ENCODE measurements at regions not wholly inside any gene's neighbourhood (a gene's known extent, or its start where the extent isn't known, plus 50 kb on each side); places are given as distances from the start of the nearest gene placed in this dataset.
"Not testable (repeated sequence)": the region's sequence is repeated elsewhere in the genome, so short reads cannot be mapped to it uniquely, and the experiment has no call there.

- DNase-seq (ENCODE audit: extremely low spot score) = no peak
- ChIA-PET CTCF (interaction anchor here (1.0 to 1.5 kb wide), 2 partner anchors 18 to 735 kb away, joined by 3 read pairs; no protein-coding TSS in a partner anchor), POLR2A (no interaction called here)
- TF ChIP-seq CTCF (IDR thresholded peaks at IDR 0.05; ENCODE audit: control extremely low read depth, extremely low read depth, low read depth, missing control alignments) = no peak
Measured at GRCh38 chr6:37758647-37759046, 60.9 kb upstream of the ZFAND3 start.

DNA sequence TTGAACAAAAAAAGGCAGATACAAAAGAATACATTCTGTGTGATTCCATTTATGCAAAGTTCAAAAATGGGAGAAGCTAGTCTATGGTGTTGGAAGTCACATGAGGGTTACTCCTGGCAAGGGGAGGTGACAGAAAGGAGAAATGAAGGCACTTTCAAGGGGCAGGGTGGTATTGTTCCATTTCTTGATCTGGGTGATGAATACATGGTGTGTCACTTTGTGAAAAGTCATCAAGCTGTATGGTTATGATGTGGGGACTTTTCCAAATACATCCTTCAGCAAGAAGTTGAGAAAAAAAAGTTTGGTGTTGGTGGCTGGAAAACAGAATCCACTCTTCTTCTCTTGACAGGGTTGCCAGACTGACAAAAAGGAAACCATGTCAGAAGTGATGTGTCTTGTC, 60.6 kb upstream of the MDGA1 start:
- no peak for TF ChIP-seq CTCF (IDR thresholded peaks at IDR 0.05; ENCODE audit: control extremely low read depth, extremely low read depth, low read depth, missing control alignments)
- DNase-seq (ENCODE audit: extremely low spot score) = no peak
- ChIA-PET CTCF (interaction anchor here (1.5 kb wide), 1 partner anchor 736 kb away, joined by 3 read pairs; no protein-coding TSS in a partner anchor), POLR2A (no interaction called here)

GRCh38 chr6:37757381-37757780, 59.7 kb upstream of the MDGA1 start:
- ChIA-PET POLR2A (no interaction called here), CTCF (interaction anchor here (1.2 to 1.4 kb wide), 4 partner anchors 9 to 33 kb away, joined by 3 to 4 read pairs (median 4); no protein-coding TSS in a partner anchor)
- TF ChIP-seq CTCF (IDR thresholded peaks at IDR 0.05; ENCODE audit: control extremely low read depth, extremely low read depth, low read depth, missing control alignments) = no peak
- DNase-seq (ENCODE audit: extremely low spot score) = no peak

- TF ChIP-seq CTCF (IDR thresholded peaks at IDR 0.05; ENCODE audit: control extremely low read depth, extremely low read depth, low read depth, missing control alignments) = no peak
- POLR2A ChIA-PET = no interaction called here
- CTCF ChIA-PET = interaction anchor here (1.2 to 1.4 kb wide), 4 partner anchors 11 to 24 kb away, joined by 3 to 4 read pairs (median 3); no protein-coding TSS in a partner anchor
- no peak for DNase-seq (ENCODE audit: extremely low spot score)
Measured at GRCh38 chr6:37756135-37756534, 58.5 kb upstream of the MDGA1 start.

GRCh38 chr6:37752718-37753117, 55.0 kb upstream of the MDGA1 start:
- no peak for TF ChIP-seq CTCF (IDR thresholded peaks at IDR 0.05; ENCODE audit: control extremely low read depth, extremely low read depth, low read depth, missing control alignments)
- no peak for DNase-seq (ENCODE audit: extremely low spot score)
- CTCF ChIA-PET = interaction anchor here (1.0 to 1.7 kb wide), 2 partner anchors 11 to 39 kb away, joined by 3 to 4 read pairs; no protein-coding TSS in a partner anchor
- POLR2A ChIA-PET = no interaction called here

- CTCF ChIA-PET; POLR2A ChIA-PET; DNase-seq (ENCODE audit: extremely low spot score): not testable (repeated sequence)
Measured at GRCh38 chr6:37749367-37749766, 51.7 kb upstream of the MDGA1 start.

DNA sequence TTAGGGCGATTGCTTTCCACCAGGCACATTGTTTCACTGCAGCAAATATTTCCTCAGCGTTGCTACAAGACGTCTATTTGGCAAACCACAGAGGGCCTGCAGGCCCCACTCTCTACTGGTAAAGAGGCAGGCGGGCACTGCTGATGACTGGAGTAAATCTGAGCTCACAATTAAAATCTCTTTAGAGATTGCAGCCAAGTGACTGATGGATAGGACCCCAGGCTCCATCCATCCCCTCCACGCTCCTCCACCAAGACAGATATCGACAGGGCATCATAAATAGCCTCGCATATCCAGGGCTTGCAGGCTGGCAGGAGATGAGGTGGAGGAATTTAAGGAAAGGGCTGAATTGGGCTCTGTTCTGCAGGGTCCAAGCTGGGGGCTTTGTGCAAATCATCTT, 50.4 kb upstream of the MDGA1 start:
- TF ChIP-seq CTCF (IDR thresholded peaks at IDR 0.05; ENCODE audit: control extremely low read depth, extremely low read depth, low read depth, missing control alignments) = no peak
- ChIA-PET POLR2A (no interaction called here), CTCF (interaction anchor here (1.0 kb wide), 1 partner anchor 422 kb away, joined by 3 read pairs; no protein-coding TSS in a partner anchor)
- DNase-seq (ENCODE audit: extremely low spot score) = no peak
